ENCODE measurements at regions not wholly inside any gene's neighbourhood (a gene's known extent, or its start where the extent isn't known, plus 50 kb on each side); places are given as distances from the start of the nearest gene placed in this dataset.
A peak's percentile ranks its signal among the peaks of the same experiment; 100 is the strongest.

- no peak for DNase-seq
Measured at GRCh38 chr10:44240584-44241205, 144.2 kb downstream of the CXCL12 start.

GRCh38 chr10:44238212-44238611 is 146.7 kb downstream of the CXCL12 start:
- DNase-seq = no peak

- DNase-seq = no peak
Measured at GRCh38 chr10:44237364-44238049, 147.4 kb downstream of the CXCL12 start.

- DNase-seq = no peak
Measured at GRCh38 chr10:44235363-44235762, 149.5 kb downstream of the CXCL12 start.

- no peak for DNase-seq
Measured at GRCh38 chr10:44234483-44234875, 150.4 kb downstream of the CXCL12 start.

GRCh38 chr10:44233561-44234482 is 151.1 kb downstream of the CXCL12 start:
- peak; percentile 71 for DNase-seq

- DNase-seq = no peak
Measured at GRCh38 chr10:44217274-44217820, 167.6 kb downstream of the CXCL12 start.

GRCh38 chr10:44216073-44216472 is 168.8 kb downstream of the CXCL12 start:
- DNase-seq = no peak

GRCh38 chr10:44209811-44210210 is 175.1 kb downstream of the CXCL12 start:
- DNase-seq = no peak

- no peak for DNase-seq
Measured at GRCh38 chr10:44207160-44207559, 177.7 kb downstream of the CXCL12 start.

- no peak for DNase-seq
Measured at GRCh38 chr10:44206127-44206818, 178.6 kb downstream of the CXCL12 start.

- DNase-seq = no peak
Measured at GRCh38 chr10:44205067-44205466, 179.8 kb downstream of the CXCL12 start.

GRCh38 chr10:44203535-44203934 is 181.4 kb downstream of the CXCL12 start:
- DNase-seq = no peak

- DNase-seq = no peak
Measured at GRCh38 chr10:44202952-44203351, 181.9 kb downstream of the CXCL12 start.

- no peak for DNase-seq
Measured at GRCh38 chr10:44201656-44202055, 183.2 kb downstream of the CXCL12 start.

- no peak for DNase-seq
Measured at GRCh38 chr10:44201011-44201410, 183.9 kb downstream of the CXCL12 start.

GRCh38 chr10:44199991-44200655 is 184.8 kb downstream of the CXCL12 start:
- DNase-seq = no peak

GRCh38 chr10:44199267-44199666 is 185.6 kb downstream of the CXCL12 start:
- no peak for DNase-seq

GRCh38 chr10:44198780-44199097 is 186.2 kb downstream of the CXCL12 start:
- DNase-seq = no peak

- DNase-seq = no peak
Measured at GRCh38 chr10:44198096-44198779, 186.7 kb downstream of the CXCL12 start.

GRCh38 chr10:44197646-44198045 is 187.3 kb downstream of the CXCL12 start:
- no peak for DNase-seq

GRCh38 chr10:44196336-44196735 is 188.6 kb downstream of the CXCL12 start:
- DNase-seq = no peak
